Colon (tissue), 2 donors: ENCODE measurements at regions not wholly inside any gene's neighbourhood (a gene's known extent, or its start where the extent isn't known, plus 50 kb on each side); places are given as distances from the start of the nearest gene placed in this dataset.

Experiments
- FAIRE-seq: peaks from 2 replicates; lab custom pipeline; 2012; peaks lifted over from hg19 to GRCh38; lab: Jason Lieb, UNC
- donor health status: control.
- donor health status: control.

- FAIRE-seq = no peak
These were observed 88.0 kb upstream of the GPC1 start for GRCh38 chr2:240347373-240347940.

GRCh38 chr2:240347949-240348500 lies 87.4 kb upstream of the GPC1 start:
- no peak for FAIRE-seq

- no peak for FAIRE-seq
These were observed 86.9 kb upstream of the GPC1 start for GRCh38 chr2:240348522-240348921.

- FAIRE-seq = no peak
These were observed 86.1 kb upstream of the GPC1 start for GRCh38 chr2:240349133-240350005.

GRCh38 chr2:240350006-240350355 lies 85.5 kb upstream of the GPC1 start:
- no peak for FAIRE-seq

- FAIRE-seq = no peak
These were observed 84.8 kb upstream of the GPC1 start for GRCh38 chr2:240350696-240351087.

- FAIRE-seq = no peak
These were observed 84.2 kb upstream of the GPC1 start for GRCh38 chr2:240351088-240351741.

- FAIRE-seq = no peak
These were observed 83.5 kb upstream of the GPC1 start for GRCh38 chr2:240351826-240352426.

GRCh38 chr2:240353086-240353798 lies 82.2 kb upstream of the GPC1 start:
- no peak for FAIRE-seq

- FAIRE-seq = no peak
These were observed 81.5 kb upstream of the GPC1 start for GRCh38 chr2:240353944-240354343.

- FAIRE-seq = no peak
These were observed 80.2 kb upstream of the GPC1 start for GRCh38 chr2:240355001-240355891.

- no peak for FAIRE-seq
These were observed 79.5 kb upstream of the GPC1 start for GRCh38 chr2:240355962-240356361.

- FAIRE-seq = no peak
These were observed 78.5 kb upstream of the GPC1 start for GRCh38 chr2:240356700-240357640.

- no peak for FAIRE-seq
These were observed 77.8 kb upstream of the GPC1 start for GRCh38 chr2:240357641-240358012.

- no peak for FAIRE-seq
These were observed 77.4 kb upstream of the GPC1 start for GRCh38 chr2:240358080-240358479.

- no peak for FAIRE-seq
These were observed 76.6 kb upstream of the GPC1 start for GRCh38 chr2:240358821-240359397.

GRCh38 chr2:240359695-240360094 lies 75.8 kb upstream of the GPC1 start:
- FAIRE-seq = no peak

- no peak for FAIRE-seq
These were observed 74.6 kb upstream of the GPC1 start for GRCh38 chr2:240360645-240361475.
